H1 (cell line): ENCODE measurements at regions not wholly inside any gene's neighbourhood (a gene's known extent, or its start where the extent isn't known, plus 50 kb on each side); places are given as distances from the start of the nearest gene placed in this dataset.
"Not testable (repeated sequence)": the region's sequence is repeated elsewhere in the genome, so short reads cannot be mapped to it uniquely, and the experiment has no call there.

ENCODE experiments used
- CTCF ChIA-PET: fragments of 300-600 bp; sonication (Branson Sonifier 250); formaldehyde crosslinking; loops from one replicate; lab custom pipeline; 2021; ENCODE audit not compliant: partially characterized antibody; lab: Charles Lee
- POLR2A ChIA-PET: fragments of 300-600 bp; sonication (Branson Sonifier 250); formaldehyde crosslinking; loops from one replicate; lab custom pipeline; 2021; ENCODE audit warnings: inconsistent platforms; ENCODE audit not compliant: partially characterized antibody; lab: Charles Lee
- DNase-seq, 2 experiments: peaks; one replicate each; pipeline versions ENCODE4 v3.0.0 to v3.0.0-alpha.2; 2010 to 2022; ENCODE audit warnings: low spot score in 2 of 2, low read depth in 1 of 2, mixed read lengths in 1 of 2
- FAIRE-seq: peaks from 2 replicates; lab custom pipeline; 2011; peaks lifted over from hg19 to GRCh38; lab: Jason Lieb, UNC
- H2AFZ ChIP-seq: 2 replicates; pipeline ENCODE4 v1.8.1; 2012; ENCODE audit warnings: low read length, inconsistent platforms
- H2AK5ac ChIP-seq: 2 replicates; pipeline ENCODE4 v1.6.1; 2013; ENCODE audit warnings: low read depth, low read length
- H2BK120ac ChIP-seq: replicated peaks from 2 replicates; pipeline ENCODE3; 2013; ENCODE audit warnings: low read depth, low read length, inconsistent platforms
- H2BK12ac ChIP-seq: 2 replicates; pipeline ENCODE4 v1.6.1; 2013; ENCODE audit warnings: low read depth, low read length
- H2BK15ac ChIP-seq: 2 replicates; pipeline ENCODE4 v1.6.1; 2013; ENCODE audit warnings: low read length
- H2BK20ac ChIP-seq: 2 replicates; pipeline ENCODE4 v1.6.1; 2013; ENCODE audit warnings: low read length
- H2BK5ac ChIP-seq: 2 replicates; pipeline ENCODE4 v1.6.1; 2013; ENCODE audit warnings: low read depth, low read length
- H3K14ac ChIP-seq: 2 replicates; pipeline ENCODE4 v1.6.1; 2013; ENCODE audit warnings: inconsistent platforms; ENCODE audit not compliant: insufficient read length
- H3K18ac ChIP-seq: 2 replicates; pipeline ENCODE4 v1.6.1; 2013; ENCODE audit warnings: low read length; ENCODE audit errors: extremely low read depth
- H3K23ac ChIP-seq: 2 replicates; pipeline ENCODE4 v1.6.1; 2013; ENCODE audit warnings: inconsistent platforms; ENCODE audit not compliant: insufficient read length
- H3K23me2 ChIP-seq: 2 replicates; pipeline ENCODE4 v1.6.1; 2013; ENCODE audit warnings: low read depth, low read length
- H3K27ac ChIP-seq: 2 replicates; pipeline ENCODE4 v1.6.1; 2011; ENCODE audit warnings: low read depth, low read length, inconsistent platforms
- H3K27me3 ChIP-seq, 4 experiments: replicated peaks in 1 of 4; 1 replicate in 1 of 4; 2 replicates in 3 of 4; pipeline versions ENCODE4 v1.6.1 to v1.8.1; 2011 to 2013; ENCODE audit warnings: low read length in 3 of 4, mild to moderate bottlenecking in 3 of 4, inconsistent platforms in 2 of 4, mixed read lengths in 2 of 4, moderate library complexity in 1 of 4; ENCODE audit not compliant: control insufficient read depth in 3 of 4, insufficient read depth in 3 of 4; ENCODE audit errors: extremely low read depth in 1 of 4
- H3K36me3 ChIP-seq, 4 experiments: 2 replicates each; pipeline versions ENCODE4 v1.6.1 to v1.8.1; 2011 to 2013; ENCODE audit warnings: mild to moderate bottlenecking in 4 of 4, low read length in 3 of 4, moderate library complexity in 2 of 4, control low read depth in 1 of 4, inconsistent platforms in 1 of 4; ENCODE audit not compliant: insufficient read depth in 4 of 4, control insufficient read depth in 2 of 4
- H3K4ac ChIP-seq: replicated peaks from 2 replicates; pipeline ENCODE3; 2013; ENCODE audit warnings: low read length, low read depth, mixed read lengths, inconsistent platforms; ENCODE audit not compliant: insufficient read length
- H3K4me1 ChIP-seq, 4 experiments: replicated peaks in 1 of 4; 1 replicate in 1 of 4; 2 replicates in 3 of 4; pipeline versions ENCODE4 v1.6.1 to v1.8.1; 2011 to 2013; ENCODE audit warnings: low read length in 3 of 4, inconsistent platforms in 2 of 4, mixed read lengths in 1 of 4; ENCODE audit not compliant: insufficient read depth in 4 of 4, control insufficient read depth in 3 of 4
- H3K4me2 ChIP-seq, 2 experiments: 2 replicates each; pipeline versions ENCODE4 v1.6.1 to v1.8.1; 2011 to 2013; ENCODE audit warnings: low read depth in 2 of 2, low read length in 2 of 2, control low read depth in 1 of 2, inconsistent platforms in 1 of 2, mild to moderate bottlenecking in 1 of 2; ENCODE audit not compliant: insufficient read depth in 1 of 2
- H3K4me3 ChIP-seq, 4 experiments: fragments of 200-600, 300-600 bp in 1 of 4; sonication (generic), shearing (Covaris generic), sonication (Bioruptor Twin) in 1 of 4; 2 replicates each; pipeline versions ENCODE4 v1.5.1 to v1.8.1; 2011 to 2016; ENCODE audit warnings: low read length in 4 of 4, low read depth in 3 of 4, control low read depth in 2 of 4, inconsistent platforms in 2 of 4, mild to moderate bottlenecking in 2 of 4, mixed read lengths in 1 of 4, moderate library complexity in 1 of 4; ENCODE audit not compliant: insufficient read depth in 2 of 4; ENCODE audit errors: extremely low read depth in 1 of 4
- H3K56ac ChIP-seq: replicated peaks from 2 replicates; pipeline ENCODE3; 2013; ENCODE audit warnings: low read depth, mild to moderate bottlenecking, mixed read lengths, low read length, inconsistent platforms; ENCODE audit not compliant: insufficient read length
- H3K79me1 ChIP-seq: 2 replicates; pipeline ENCODE4 v1.6.1; 2013; ENCODE audit warnings: low read depth, low read length, control low read depth
- H3K79me2 ChIP-seq, 2 experiments: 2 replicates each; pipeline versions ENCODE4 v1.6.1 to v1.8.1; 2012 to 2013; ENCODE audit warnings: low read length in 2 of 2, mild to moderate bottlenecking in 2 of 2, inconsistent platforms in 1 of 2; ENCODE audit not compliant: insufficient read depth in 2 of 2, control insufficient read depth in 1 of 2
- H3K9ac ChIP-seq, 4 experiments: replicated peaks in 1 of 4; 1 replicate in 1 of 4; 2 replicates in 3 of 4; pipeline versions ENCODE4 v1.6.1 to v1.8.1; 2011 to 2013; ENCODE audit warnings: low read depth in 3 of 4, low read length in 3 of 4, control low read depth in 2 of 4, mild to moderate bottlenecking in 2 of 4, moderate library complexity in 2 of 4, inconsistent platforms in 1 of 4; ENCODE audit errors: extremely low read depth in 1 of 4
- H3K9me3 ChIP-seq, 2 experiments: 2 replicates each; pipeline versions ENCODE4 v1.6.1 to v1.8.1; 2012 to 2013; ENCODE audit warnings: mild to moderate bottlenecking in 2 of 2, moderate library complexity in 2 of 2, control low read depth in 1 of 2, inconsistent platforms in 1 of 2, low read depth in 1 of 2, low read length in 1 of 2, mixed read lengths in 1 of 2; ENCODE audit not compliant: insufficient read depth in 2 of 2
- H4K20me1 ChIP-seq, 2 experiments: replicated peaks in 1 of 2; 2 replicates each; pipeline versions ENCODE3 to v1.8.1; 2011 to 2013; ENCODE audit warnings: inconsistent platforms in 2 of 2, low read length in 2 of 2, mild to moderate bottlenecking in 1 of 2; ENCODE audit not compliant: insufficient read depth in 2 of 2, control insufficient read depth in 1 of 2
- H4K5ac ChIP-seq: 2 replicates; pipeline ENCODE4 v1.6.1; 2013; ENCODE audit warnings: low read length, low read depth, mixed read lengths, inconsistent platforms; ENCODE audit not compliant: insufficient read length
- H4K8ac ChIP-seq: 2 replicates; pipeline ENCODE4 v1.8.0; 2013; ENCODE audit warnings: mild to moderate bottlenecking, moderate library complexity, low read length, inconsistent platforms; ENCODE audit not compliant: insufficient read depth; ENCODE audit errors: extremely low read depth
- H4K91ac ChIP-seq: replicated peaks from 2 replicates; pipeline ENCODE3; 2013; ENCODE audit warnings: low read length, mixed read lengths, inconsistent platforms; ENCODE audit not compliant: insufficient read length
- BCL11A ChIP-seq, 2 experiments: IDR thresholded peaks; one replicate each; pipeline ENCODE4 v1.6.1; 2011; ENCODE audit warnings: low read depth in 2 of 2, low read length in 2 of 2, mild to moderate bottlenecking in 2 of 2
- CBX8 ChIP-seq: fragments of 300-800, 300-1000 bp; sonication (generic); IDR thresholded peaks from 2 replicates; pipeline ENCODE4 v1.7.1; 2016; ENCODE audit warnings: low read depth, low read length, borderline replicate concordance
- CTCF ChIP-seq, 3 experiments: IDR thresholded peaks; 1 replicate in 2 of 3; 2 replicates in 1 of 3; pipeline versions ENCODE4 v1.5.1 to v1.6.1; 2011; ENCODE audit warnings: low read length in 3 of 3, mild to moderate bottlenecking in 3 of 3, inconsistent platforms in 2 of 3, low read depth in 1 of 3, moderate library complexity in 1 of 3; ENCODE audit not compliant: insufficient read depth in 1 of 3; ENCODE audit errors: control extremely low read depth in 1 of 3
- KDM5A ChIP-seq: fragments of 200-600 bp; IDR thresholded peaks from 2 replicates; pipeline ENCODE4 v1.7.1; 2012; ENCODE audit warnings: mild to moderate bottlenecking, low read length, inconsistent platforms, mixed read lengths
- SIN3A ChIP-seq, 2 experiments: IDR thresholded peaks in 1 of 2; conservative IDR thresholded peaks in 1 of 2; 2 replicates each; pipeline ENCODE4 v1.6.1; 2011 to 2012; ENCODE audit warnings: low read length in 2 of 2, improper control_type of control experiment in 1 of 2, low read depth in 1 of 2, mild to moderate bottlenecking in 1 of 2
- WGBS, 2 experiments: shearing (Covaris generic) in 1 of 2; methylation state at CpG; one replicate each; pipeline versions ENCODE4 v1.1.6 to v1.1.7; 2013 to 2015; ENCODE audit warnings: low lambda C conversion rate in 2 of 2, mixed read lengths in 2 of 2, inconsistent platforms in 1 of 2, low coverage in 1 of 2, missing lambda C conversion rate in 1 of 2; ENCODE audit not compliant: insufficient replicate concordance in 2 of 2, insufficient coverage in 1 of 2, insufficient read length in 1 of 2; ENCODE audit errors: extremely low coverage in 1 of 2, missing lambda C conversion rate in 1 of 2; 5-methylcytosine and 5-hydroxymethylcytosine counted together

GRCh38 chr17:53466733-53467132 lies 356.0 kb upstream of the KIF2B start (continued):
- TF ChIP-seq BCL11A (IDR thresholded peaks at IDR 0.05; ENCODE audit: low read depth in 2 of 2, low read length in 2 of 2) (no peak), CBX8 (no peak), KDM5A (no peak), SIN3A (conservative IDR thresholded peaks at IDR 0.05 in 1 of 2, IDR thresholded peaks at IDR 0.05 in 1 of 2; ENCODE audit: low read depth in 1 of 2, low read length in 2 of 2) (no peak), CTCF (IDR thresholded peaks at IDR 0.05; ENCODE audit: control extremely low read depth in 1 of 3, insufficient read depth in 1 of 3, low read depth in 1 of 3, low read length in 3 of 3) (no peak)

GRCh38 chr17:53464396-53464795 lies 358.3 kb upstream of the KIF2B start:
- H3K79me2 ChIP-seq, H4K91ac ChIP-seq, H2AK5ac ChIP-seq, H3K9ac ChIP-seq, H2BK20ac ChIP-seq, H3K23ac ChIP-seq, H2BK120ac ChIP-seq, CTCF ChIA-PET, H2BK15ac ChIP-seq, H3K4ac ChIP-seq, FAIRE-seq, H3K56ac ChIP-seq, H3K14ac ChIP-seq, H3K36me3 ChIP-seq, H2AFZ ChIP-seq, H3K79me1 ChIP-seq, POLR2A ChIA-PET, H4K20me1 ChIP-seq, H3K23me2 ChIP-seq, H2BK5ac ChIP-seq, H4K8ac ChIP-seq, H3K4me2 ChIP-seq, H3K4me1 ChIP-seq, H3K4me3 ChIP-seq, H2BK12ac ChIP-seq, H4K5ac ChIP-seq, H3K27me3 ChIP-seq, DNase-seq, H3K18ac ChIP-seq, H3K9me3 ChIP-seq, H3K27ac ChIP-seq: not testable (repeated sequence)
- WGBS, 2 experiments, result 94% methylated on average over 5 of the region's 8 CpGs; no CpG with 5 or more reads in 1 of the 2 experiments
